ENCODE measurements at regions not wholly inside any gene's neighbourhood (a gene's known extent, or its start where the extent isn't known, plus 50 kb on each side); places are given as distances from the start of the nearest gene placed in this dataset.

- no peak for TF ChIP-seq TAF1 (IDR thresholded peaks at IDR 0.05; ENCODE audit: low read depth)
Measured at GRCh38 chr10:4696186-4696585, 129.8 kb upstream of the AKR1E2 start.

GRCh38 chr10:4693967-4694366 is 132.0 kb upstream of the AKR1E2 start:
- TF ChIP-seq USF1 (IDR thresholded peaks at IDR 0.05) (no peak), NFIC (IDR thresholded peaks at IDR 0.05) (no peak), RAD21 (IDR thresholded peaks at IDR 0.05; ENCODE audit: low read depth) (no peak), TEAD4 (IDR thresholded peaks at IDR 0.05) (no peak), FOXM1 (IDR thresholded peaks at IDR 0.05; ENCODE audit: borderline replicate concordance, low read depth) (no peak), EGR1 (IDR thresholded peaks at IDR 0.05) (no peak), REST (IDR thresholded peaks at IDR 0.05; ENCODE audit: low read depth) (no peak), CEBPB (IDR thresholded peaks at IDR 0.05) (no peak), EP300 (IDR thresholded peaks at IDR 0.05; ENCODE audit: borderline replicate concordance) (no peak), CREB1 (IDR thresholded peaks at IDR 0.05; ENCODE audit: low read depth) (no peak), TCF12 (IDR thresholded peaks at IDR 0.05; ENCODE audit: low read depth) (no peak), ZBTB7A (IDR thresholded peaks at IDR 0.05; ENCODE audit: low read depth) (no peak), MAX (IDR thresholded peaks at IDR 0.05) (no peak), TAF1 (IDR thresholded peaks at IDR 0.05; ENCODE audit: low read depth) (no peak), YY1 (IDR thresholded peaks at IDR 0.05; ENCODE audit: low read depth) (no peak)

GRCh38 chr10:4692206-4692605 is 133.8 kb upstream of the AKR1E2 start:
- TF ChIP-seq YY1 (IDR thresholded peaks at IDR 0.05; ENCODE audit: low read depth) = no peak
- no peak for TF ChIP-seq USF1 (IDR thresholded peaks at IDR 0.05)
- TF ChIP-seq MAX (IDR thresholded peaks at IDR 0.05) = no peak

GRCh38 chr10:4691776-4692175 is 134.2 kb upstream of the AKR1E2 start:
- no peak for TF ChIP-seq CEBPB (IDR thresholded peaks at IDR 0.05)

- TF ChIP-seq USF1 (IDR thresholded peaks at IDR 0.05) (no peak), CREB1 (IDR thresholded peaks at IDR 0.05; ENCODE audit: low read depth) (no peak), TAF1 (IDR thresholded peaks at IDR 0.05; ENCODE audit: low read depth) (no peak), TEAD4 (IDR thresholded peaks at IDR 0.05) (no peak), EGR1 (IDR thresholded peaks at IDR 0.05) (no peak), MAX (IDR thresholded peaks at IDR 0.05) (no peak), TCF12 (IDR thresholded peaks at IDR 0.05; ENCODE audit: low read depth) (no peak), RAD21 (IDR thresholded peaks at IDR 0.05; ENCODE audit: low read depth) (no peak), REST (IDR thresholded peaks at IDR 0.05; ENCODE audit: low read depth) (no peak), EP300 (IDR thresholded peaks at IDR 0.05; ENCODE audit: borderline replicate concordance) (no peak), NFIC (IDR thresholded peaks at IDR 0.05) (no peak), CEBPB (IDR thresholded peaks at IDR 0.05) (no peak), ZBTB7A (IDR thresholded peaks at IDR 0.05; ENCODE audit: low read depth) (no peak), FOXM1 (IDR thresholded peaks at IDR 0.05; ENCODE audit: borderline replicate concordance, low read depth) (no peak), YY1 (IDR thresholded peaks at IDR 0.05; ENCODE audit: low read depth) (no peak)
Measured at GRCh38 chr10:4691301-4691700, 134.7 kb upstream of the AKR1E2 start.

- TF ChIP-seq MAX (IDR thresholded peaks at IDR 0.05) (no peak), USF1 (IDR thresholded peaks at IDR 0.05) (no peak), CREB1 (IDR thresholded peaks at IDR 0.05; ENCODE audit: low read depth) (no peak), ZBTB7A (IDR thresholded peaks at IDR 0.05; ENCODE audit: low read depth) (no peak), EGR1 (IDR thresholded peaks at IDR 0.05) (no peak), YY1 (IDR thresholded peaks at IDR 0.05; ENCODE audit: low read depth) (no peak), REST (IDR thresholded peaks at IDR 0.05; ENCODE audit: low read depth) (no peak), NFIC (IDR thresholded peaks at IDR 0.05) (no peak), TAF1 (IDR thresholded peaks at IDR 0.05; ENCODE audit: low read depth) (no peak), RAD21 (IDR thresholded peaks at IDR 0.05; ENCODE audit: low read depth) (no peak), TEAD4 (IDR thresholded peaks at IDR 0.05) (no peak), FOXM1 (IDR thresholded peaks at IDR 0.05; ENCODE audit: borderline replicate concordance, low read depth) (no peak), CEBPB (IDR thresholded peaks at IDR 0.05) (no peak), EP300 (IDR thresholded peaks at IDR 0.05; ENCODE audit: borderline replicate concordance) (no peak), TCF12 (IDR thresholded peaks at IDR 0.05; ENCODE audit: low read depth) (no peak)
Measured at GRCh38 chr10:4688601-4689000, 137.4 kb upstream of the AKR1E2 start.

Data from Ishikawa (cell line).